Psoas muscle (tissue), 7 donors: ENCODE measurements at regions not wholly inside any gene's neighbourhood (a gene's known extent, or its start where the extent isn't known, plus 50 kb on each side); places are given as distances from the start of the nearest gene placed in this dataset.

Source experiments
- ATAC-seq, 4 donors: fragments of 200-7000 bp; cut with Tn5 transposase; one replicate each; pipeline ENCODE4 v1.9.1; 2020; ENCODE audit warnings: moderate library complexity in 3 of 4, mild to moderate bottlenecking in 2 of 4
- DNase-seq, 2 donors: peaks; one replicate each; pipeline ENCODE4 v3.0.0-alpha.2; 2020
- H3K27ac ChIP-seq: fragments of 200-600 bp; one replicate; pipeline ENCODE4 v1.8.0; 2022
- H3K27me3 ChIP-seq, 3 donors: fragments of 200-600 bp in 1 of 3; one replicate each; pipeline versions ENCODE4 v1.6.1 to v1.8.0; 2013 to 2022; ENCODE audit warnings: low read length in 2 of 3, mild to moderate bottlenecking in 2 of 3, moderate library complexity in 1 of 3; ENCODE audit not compliant: insufficient read depth in 3 of 3
- H3K36me3 ChIP-seq, 2 donors: fragments of 200-600 bp in 1 of 2; one replicate each; pipeline versions ENCODE4 v1.6.1 to v1.8.0; 2013 to 2022; ENCODE audit warnings: low read depth in 1 of 2, mild to moderate bottlenecking in 1 of 2, moderate library complexity in 1 of 2; ENCODE audit not compliant: insufficient read depth in 1 of 2
- H3K4me1 ChIP-seq: fragments of 200-600 bp; one replicate; pipeline ENCODE4 v1.8.0; 2022
- H3K4me3 ChIP-seq: fragments of 200-600 bp; one replicate; pipeline ENCODE4 v1.8.0; 2022; ENCODE audit warnings: mild to moderate bottlenecking
- H3K9me3 ChIP-seq: fragments of 200-600 bp; one replicate; pipeline ENCODE4 v1.8.0; 2022
- WGBS, 3 donors: extraction: QIAGEN DNeasy Blood & Tissue Kit; methylation state at CpG; one replicate each; pipeline versions ENCODE4 v1.1.6 to v1.1.7; 2013; 5-methylcytosine and 5-hydroxymethylcytosine counted together
- intact Hi-C, 2 donors: fragments of 100-400 bp; cut with DNase I; formaldehyde crosslinking; loops; one replicate each; pipeline versions ENCODE4 v1.11.0 to v1.14.2; 2022
- TF ChIP-seq, protein P1 (sequence below): fragments of 200-600 bp; IDR thresholded peaks from one replicate; pipeline ENCODE4 v1.8.0; 2022; ENCODE audit warnings: antibody characterized with exemption
- donor health status: healthy with polysubstance abuse.
- donor health status: DM: no; HTN: no; CAD: no; lungs with moderate emphysema.
- donor health status: Bipolar disorder and iron deficiency.
- donor health status: healthy.
- donor health status: DM: yes; HTN: yes; CAD: no.
- donor health status: DM: no; HTN: no; CAD: no.
- donor health status: DM: yes; HTN: yes; CAD: no.

DNA sequence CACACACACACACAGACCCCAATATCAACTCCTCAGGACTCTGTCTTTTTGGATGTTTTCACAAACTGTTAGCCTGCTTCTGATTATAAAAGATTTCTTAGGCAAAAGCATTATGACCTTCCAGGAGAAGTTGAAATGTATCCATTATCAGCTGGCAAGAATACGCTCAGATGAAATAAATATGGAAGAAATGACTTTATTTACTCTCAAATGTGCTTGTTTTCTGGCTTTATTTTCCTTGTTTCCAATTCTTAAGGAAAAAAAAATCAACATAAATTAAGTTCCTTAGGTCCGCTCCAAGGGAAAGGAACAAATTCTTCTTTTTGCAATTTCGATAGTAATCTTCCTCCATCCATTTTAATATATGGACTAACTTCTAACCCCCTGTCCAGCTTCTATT is 175.6 kb upstream of the HCCS start:
- TF ChIP-seq, protein P1, sequence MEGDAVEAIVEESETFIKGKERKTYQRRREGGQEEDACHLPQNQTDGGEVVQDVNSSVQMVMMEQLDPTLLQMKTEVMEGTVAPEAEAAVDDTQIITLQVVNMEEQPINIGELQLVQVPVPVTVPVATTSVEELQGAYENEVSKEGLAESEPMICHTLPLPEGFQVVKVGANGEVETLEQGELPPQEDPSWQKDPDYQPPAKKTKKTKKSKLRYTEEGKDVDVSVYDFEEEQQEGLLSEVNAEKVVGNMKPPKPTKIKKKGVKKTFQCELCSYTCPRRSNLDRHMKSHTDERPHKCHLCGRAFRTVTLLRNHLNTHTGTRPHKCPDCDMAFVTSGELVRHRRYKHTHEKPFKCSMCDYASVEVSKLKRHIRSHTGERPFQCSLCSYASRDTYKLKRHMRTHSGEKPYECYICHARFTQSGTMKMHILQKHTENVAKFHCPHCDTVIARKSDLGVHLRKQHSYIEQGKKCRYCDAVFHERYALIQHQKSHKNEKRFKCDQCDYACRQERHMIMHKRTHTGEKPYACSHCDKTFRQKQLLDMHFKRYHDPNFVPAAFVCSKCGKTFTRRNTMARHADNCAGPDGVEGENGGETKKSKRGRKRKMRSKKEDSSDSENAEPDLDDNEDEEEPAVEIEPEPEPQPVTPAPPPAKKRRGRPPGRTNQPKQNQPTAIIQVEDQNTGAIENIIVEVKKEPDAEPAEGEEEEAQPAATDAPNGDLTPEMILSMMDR: no peak
- ATAC-seq: no peak
- Histone ChIP-seq H3K9me3 (peaks cover 4% of the 10 kb centered on the region), H3K4me1 (no peaks in the 10 kb centered on the region), H3K27me3 (no peaks in the 10 kb centered on the region), H3K27ac (no peak overlapping the region), H3K4me3 (no peak overlapping the region), H3K36me3 (no peaks in the 10 kb centered on the region)
- intact Hi-C loops: no loop called here
- no peak for DNase-seq
- WGBS, 3 donors: 80 to 91% (median 91%) methylated on average over 3 of the region's 3 CpGs

DNA sequence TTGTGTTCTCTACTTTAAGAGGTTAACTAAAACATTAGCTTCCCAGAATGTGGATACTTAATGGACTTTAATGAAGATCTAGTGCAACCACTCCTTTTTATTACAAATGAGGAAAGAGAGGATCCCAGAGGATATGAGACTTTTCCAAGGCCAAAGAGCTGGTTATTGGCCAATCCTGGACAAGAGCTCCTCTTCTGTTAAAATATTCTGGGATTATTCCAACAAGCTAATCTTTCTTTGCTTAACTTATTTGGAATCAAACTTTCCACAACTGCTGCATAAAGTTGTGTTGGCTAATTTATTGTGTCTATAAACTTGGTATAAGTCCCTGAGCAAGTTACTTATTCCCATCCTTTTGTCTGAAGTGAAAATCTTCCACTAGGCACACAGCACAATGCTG is 174.2 kb upstream of the HCCS start:
- intact Hi-C loops: no loop called here

DNA sequence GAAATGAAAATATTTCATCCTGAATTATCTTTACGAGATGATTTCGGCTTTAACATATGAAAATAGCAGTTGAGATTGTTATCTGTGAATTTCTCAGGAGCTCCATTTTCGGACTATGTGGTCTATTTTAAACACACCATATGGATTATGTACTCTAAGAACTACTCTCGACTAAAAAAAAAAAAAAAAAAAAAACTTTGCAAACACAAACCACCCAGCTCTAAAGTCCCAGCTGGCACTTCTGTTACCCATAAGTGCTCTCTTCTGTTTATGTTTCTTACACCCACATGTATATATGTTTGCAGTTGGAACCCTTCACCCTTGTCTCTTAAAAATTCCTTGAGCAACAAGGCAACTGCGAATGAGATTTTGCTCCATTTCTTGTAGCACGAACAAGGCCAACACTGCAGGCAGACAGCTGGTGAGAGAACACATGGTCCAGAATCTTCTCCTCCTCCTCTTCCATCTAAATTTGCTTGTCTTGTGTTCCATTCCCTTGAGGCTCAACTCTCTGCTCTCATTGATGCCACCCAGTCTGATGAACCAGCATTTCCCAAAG is 172.7 kb upstream of the HCCS start:
- H3K27me3 ChIP-seq: no peaks in the 10 kb centered on the region
- H3K27ac ChIP-seq: no peak overlapping the region
- TF ChIP-seq, protein P1: no peak
- DNase-seq: no peak
- intact Hi-C loops: no loop called here
- H3K4me1 ChIP-seq: no peaks in the 10 kb centered on the region
- H3K4me3 ChIP-seq: no peak overlapping the region
- 67 to 70% (median 67%) methylated on average over 6 of the region's 6 CpGs for WGBS, 3 donors
- no peaks in the 10 kb centered on the region for H3K36me3 ChIP-seq
- ATAC-seq: no peak
- peaks cover 6% of the 10 kb centered on the region for H3K9me3 ChIP-seq

More for the DNA sequence above, 174.2 kb upstream of the HCCS start:
- Histone ChIP-seq H3K9me3 (no peaks in the 10 kb centered on the region), H3K27ac (no peak overlapping the region), H3K36me3 (no peaks in the 10 kb centered on the region), H3K4me3 (no peak overlapping the region), H3K4me1 (no peaks in the 10 kb centered on the region), H3K27me3 (no peaks in the 10 kb centered on the region)
- no peak for ATAC-seq
- DNase-seq: no peak
- TF ChIP-seq, protein P1: no peak

DNA sequence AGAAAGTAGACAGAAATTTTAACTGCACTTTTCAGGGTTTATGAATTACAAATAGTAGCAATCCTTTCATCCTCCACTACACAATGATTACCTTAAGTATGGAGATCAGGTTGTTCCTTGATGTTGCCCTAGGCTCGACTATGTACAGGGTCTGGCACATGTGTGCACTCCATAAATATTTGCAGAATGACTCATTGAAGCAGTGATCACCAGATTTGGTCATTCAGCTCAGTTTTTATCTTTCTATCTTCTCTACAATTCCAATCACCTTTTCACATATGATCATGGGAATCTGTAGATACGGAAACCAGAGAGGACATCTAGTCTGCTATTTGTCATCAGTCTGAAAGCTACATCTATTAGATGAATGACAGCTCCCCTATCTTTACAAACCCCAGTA is 171.7 kb upstream of the HCCS start:
- no peaks in the 10 kb centered on the region for H3K36me3 ChIP-seq
- 53 to 65% (median 63%) methylated on average over 2 of the region's 2 CpGs for WGBS, 3 donors
- H3K4me1 ChIP-seq: no peaks in the 10 kb centered on the region
- H3K27me3 ChIP-seq: no peaks in the 10 kb centered on the region
- intact Hi-C loops: no loop called here
- DNase-seq (no peak), ATAC-seq (no peak)
- no peak overlapping the region for H3K27ac ChIP-seq
- TF ChIP-seq, protein P1: no peak
- H3K4me3 ChIP-seq: no peak overlapping the region
- peaks cover 6% of the 10 kb centered on the region for H3K9me3 ChIP-seq

DNA sequence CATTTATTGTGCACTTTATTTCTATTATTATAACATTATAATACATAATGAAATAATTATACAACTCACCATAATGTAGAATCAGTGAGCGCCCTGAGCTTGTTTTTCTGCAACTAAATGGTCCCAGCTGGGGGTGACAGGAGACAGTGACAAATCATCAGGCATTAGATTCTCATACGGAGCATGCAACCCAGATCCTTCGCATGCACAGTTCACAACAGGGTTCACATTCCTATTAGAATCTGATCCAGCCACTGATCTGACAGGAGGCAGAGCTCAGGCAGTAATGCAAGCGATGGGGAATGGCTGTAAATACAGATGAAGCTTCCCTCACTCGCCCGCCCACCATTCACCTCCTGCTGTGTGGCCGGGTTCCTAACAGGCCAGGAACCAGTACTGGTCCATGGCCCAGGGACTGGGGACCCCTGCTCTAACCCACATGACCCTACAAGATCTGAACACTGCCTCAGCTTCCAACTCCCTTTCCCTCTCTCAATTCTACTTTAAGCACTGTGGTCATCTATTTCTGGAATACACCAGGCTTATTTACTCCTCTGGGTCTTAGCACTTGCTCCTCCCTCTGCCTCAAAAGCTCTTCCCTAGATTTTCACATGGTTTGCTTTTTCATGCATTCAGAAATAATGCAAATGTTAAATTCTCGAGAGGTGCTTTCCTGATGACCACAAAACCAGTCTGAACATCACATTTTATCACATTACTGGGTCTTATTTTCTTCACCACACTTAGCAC is 166.8 kb upstream of the HCCS start:
- no peak for DNase-seq
- H3K27ac ChIP-seq: no peak overlapping the region
- H3K9me3 ChIP-seq: peaks cover 6% of the 10 kb centered on the region
- no peaks in the 10 kb centered on the region for H3K36me3 ChIP-seq
- no peak for ATAC-seq
- H3K4me3 ChIP-seq: no peak overlapping the region
- intact Hi-C loops: no loop called here
- TF ChIP-seq, protein P1: no peak
- no peaks in the 10 kb centered on the region for H3K27me3 ChIP-seq
- no peaks in the 10 kb centered on the region for H3K4me1 ChIP-seq
- 59 to 89% (median 78%) methylated on average over 8 of the region's 8 CpGs for WGBS, 3 donors
